Neuronal stem cell (in vitro differentiated cells): ENCODE measurements at regions not wholly inside any gene's neighbourhood (a gene's known extent, or its start where the extent isn't known, plus 50 kb on each side); places are given as distances from the start of the nearest gene placed in this dataset.

Source experiments
- DNase-seq: peaks from one replicate; pipeline ENCODE4 v3.0.0-alpha.2; 2013; ENCODE audit warnings: low spot score
- H2AFZ ChIP-seq: one replicate; pipeline ENCODE4 v1.6.1; 2013; ENCODE audit warnings: mild to moderate bottlenecking, low read length, inconsistent platforms
- H2AK5ac ChIP-seq: 2 replicates; pipeline ENCODE4 v1.6.1; 2013; ENCODE audit warnings: low read depth, mild to moderate bottlenecking, inconsistent platforms, low read length, moderate library complexity, mixed read lengths
- H2BK120ac ChIP-seq: 2 replicates; pipeline ENCODE4 v1.6.1; 2013; ENCODE audit warnings: low read depth, mild to moderate bottlenecking, inconsistent platforms, low read length, moderate library complexity, mixed read lengths
- H2BK12ac ChIP-seq: one replicate; pipeline ENCODE4 v1.6.1; 2013; ENCODE audit warnings: low read length, inconsistent platforms
- H2BK15ac ChIP-seq: 2 replicates; pipeline ENCODE4 v1.6.1; 2013; ENCODE audit warnings: mild to moderate bottlenecking, low read length, inconsistent platforms, mixed read lengths
- H2BK5ac ChIP-seq: one replicate; pipeline ENCODE4 v1.6.1; 2013; ENCODE audit warnings: inconsistent platforms, mild to moderate bottlenecking, low read length, moderate library complexity
- H3K14ac ChIP-seq: one replicate; pipeline ENCODE4 v1.6.1; 2013; ENCODE audit warnings: low read length, inconsistent platforms
- H3K18ac ChIP-seq: 2 replicates; pipeline ENCODE4 v1.6.1; 2013; ENCODE audit warnings: low read length, inconsistent platforms
- H3K23ac ChIP-seq: 2 replicates; pipeline ENCODE4 v1.6.1; 2013; ENCODE audit warnings: low read depth, mild to moderate bottlenecking, mixed read lengths, low read length, inconsistent platforms; ENCODE audit not compliant: poor library complexity
- H3K27ac ChIP-seq: replicated peaks from 3 replicates; pipeline ENCODE4 v1.5.1; 2013; ENCODE audit warnings: low read length, inconsistent platforms
- H3K27me3 ChIP-seq, 3 experiments: 2 replicates each; pipeline ENCODE4 v1.6.1; 2013; ENCODE audit warnings: low read length in 3 of 3, mild to moderate bottlenecking in 2 of 3, inconsistent platforms in 1 of 3, low read depth in 1 of 3, mixed read lengths in 1 of 3, moderate library complexity in 1 of 3; ENCODE audit not compliant: control insufficient read depth in 3 of 3, insufficient read depth in 3 of 3
- H3K36me3 ChIP-seq, 2 donors: replicated peaks in 1 of 2; 2 replicates each; pipeline ENCODE4 v1.6.1; 2013; ENCODE audit warnings: low read length in 2 of 2; ENCODE audit not compliant: control insufficient read depth in 2 of 2, insufficient read depth in 2 of 2
- H3K4ac ChIP-seq: 2 replicates; pipeline ENCODE4 v1.6.1; 2013; ENCODE audit warnings: inconsistent platforms, mild to moderate bottlenecking, low read length, moderate library complexity
- H3K4me1 ChIP-seq, 2 donors: 1 replicate in 1 of 2; 2 replicates in 1 of 2; pipeline ENCODE4 v1.6.1; 2013; ENCODE audit warnings: low read length in 2 of 2, low read depth in 1 of 2; ENCODE audit not compliant: control insufficient read depth in 2 of 2, insufficient read depth in 1 of 2
- H3K4me2 ChIP-seq: one replicate; pipeline ENCODE4 v1.6.1; 2013; ENCODE audit warnings: mild to moderate bottlenecking, low read length, inconsistent platforms; ENCODE audit not compliant: insufficient read depth, poor library complexity, severe bottlenecking
- H3K4me3 ChIP-seq, 2 donors: 2 replicates each; pipeline ENCODE4 v1.5.1; 2013; ENCODE audit warnings: low read length in 2 of 2, mild to moderate bottlenecking in 2 of 2, inconsistent platforms in 1 of 2, moderate library complexity in 1 of 2
- H3K79me1 ChIP-seq: one replicate; pipeline ENCODE4 v1.6.1; 2013; ENCODE audit warnings: low read depth, mild to moderate bottlenecking, inconsistent platforms, low read length, moderate library complexity
- H3K9ac ChIP-seq: one replicate; pipeline ENCODE4 v1.6.1; 2013; ENCODE audit warnings: mild to moderate bottlenecking, low read depth, low read length, inconsistent platforms; ENCODE audit not compliant: poor library complexity
- H3K9me3 ChIP-seq, 2 donors: replicated peaks in 1 of 2; 2 replicates each; pipeline versions ENCODE3 to v1.6.1; 2013; ENCODE audit warnings: low read length in 2 of 2, mild to moderate bottlenecking in 2 of 2, inconsistent platforms in 1 of 2, low read depth in 1 of 2, mixed read lengths in 1 of 2, moderate library complexity in 1 of 2; ENCODE audit not compliant: control insufficient read depth in 2 of 2, insufficient read depth in 1 of 2
- H4K8ac ChIP-seq: one replicate; pipeline ENCODE4 v1.6.1; 2013; ENCODE audit warnings: low read depth, mild to moderate bottlenecking, inconsistent platforms, low read length, moderate library complexity
- H4K91ac ChIP-seq: one replicate; pipeline ENCODE4 v1.6.1; 2013; ENCODE audit warnings: low read length, low read depth, mild to moderate bottlenecking, inconsistent platforms; ENCODE audit not compliant: poor library complexity
- WGBS, 2 donors: extraction: QIAGEN DNeasy Blood & Tissue Kit; methylation state at CpG; one replicate each; pipeline ENCODE4 v1.1.7; 2013; ENCODE audit warnings: missing lambda C conversion rate in 2 of 2, mixed read lengths in 1 of 2; ENCODE audit not compliant: insufficient read length in 2 of 2, insufficient replicate concordance in 1 of 2; ENCODE audit errors: extremely low coverage in 2 of 2; 5-methylcytosine and 5-hydroxymethylcytosine counted together

DNA sequence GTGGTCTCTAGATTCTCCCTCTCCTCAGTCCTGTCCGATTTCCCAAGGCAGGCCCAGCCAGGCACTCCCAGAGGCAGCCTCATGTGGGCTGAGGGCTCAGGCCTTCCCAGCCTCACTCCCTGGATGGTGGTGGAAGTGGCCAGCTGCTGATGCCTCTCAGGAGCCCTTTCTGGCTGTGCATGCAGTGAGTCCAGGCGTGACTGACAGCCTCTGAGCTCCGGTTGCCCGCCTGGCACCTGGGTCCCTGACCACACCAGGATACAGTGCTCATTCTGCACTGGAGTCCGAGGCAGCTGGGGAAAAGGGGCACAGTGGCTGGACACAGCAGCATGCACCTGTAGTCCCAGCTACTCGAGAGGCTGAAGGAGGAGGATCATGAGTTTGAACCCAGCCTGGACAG, 132.6 kb downstream of the CUL2 start:
- H3K9ac ChIP-seq, result no peak overlapping the region
- H3K36me3 ChIP-seq, result no peaks in the 10 kb centered on the region
- H3K27me3 ChIP-seq, result no peaks in the 10 kb centered on the region
- H3K27ac ChIP-seq, result no peak overlapping the region
- no peak overlapping the region for H2AFZ ChIP-seq
- no peak overlapping the region for H4K91ac ChIP-seq
- no peak overlapping the region for H2BK12ac ChIP-seq
- no peak overlapping the region for H3K14ac ChIP-seq
- no peak overlapping the region for H2BK120ac ChIP-seq
- no peak for DNase-seq
- H2BK15ac ChIP-seq, result no peak overlapping the region
- H3K79me1 ChIP-seq, result no peaks in the 10 kb centered on the region
- peaks cover 0 to 3% of the 10 kb centered on the region in 2 donors for H3K4me1 ChIP-seq
- H2AK5ac ChIP-seq, result no peak overlapping the region
- no peak overlapping the region for H3K23ac ChIP-seq
- no CpG with 5 or more reads among the region's 6 CpGs for WGBS, 2 donors
- H3K18ac ChIP-seq, result peak overlapping the region; percentile 23
- H3K4me2 ChIP-seq, result no peak overlapping the region
- H3K9me3 ChIP-seq, result no peaks in the 10 kb centered on the region
- no peak overlapping the region for H4K8ac ChIP-seq
- no peak overlapping the region for H2BK5ac ChIP-seq
- H3K4ac ChIP-seq, result no peak overlapping the region
- H3K4me3 ChIP-seq, result no peak overlapping the region

DNA sequence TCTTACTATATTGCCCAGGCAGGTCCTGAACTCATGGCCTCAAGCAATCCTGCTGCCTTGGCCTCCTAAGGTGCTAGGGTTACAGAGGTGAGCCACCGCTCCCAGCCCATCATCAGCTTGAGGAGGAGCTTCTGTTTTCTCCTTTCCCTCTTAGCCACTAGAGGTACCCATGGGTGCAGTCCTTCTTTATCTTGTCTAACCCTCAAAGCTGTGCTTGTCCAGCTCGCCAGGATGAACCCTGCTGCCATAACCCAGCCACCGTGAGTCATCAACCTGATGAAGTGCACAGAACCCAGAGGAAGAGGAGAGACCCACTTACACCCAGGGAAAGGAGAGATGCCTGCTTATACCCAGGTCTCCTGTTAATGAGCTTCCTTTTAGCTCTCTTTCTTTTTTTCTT, 133.4 kb downstream of the CUL2 start:
- Histone ChIP-seq H3K23ac (no peak overlapping the region), H3K9ac (no peak overlapping the region), H3K4me2 (no peak overlapping the region), H4K8ac (no peak overlapping the region), H2BK12ac (no peak overlapping the region), H2BK120ac (no peak overlapping the region), H2AFZ (no peak overlapping the region), H2BK15ac (no peak overlapping the region), H2BK5ac (no peak overlapping the region), H3K36me3 (no peaks in the 10 kb centered on the region), H3K18ac (no peak overlapping the region), H4K91ac (no peak overlapping the region), H2AK5ac (no peak overlapping the region), H3K14ac (no peak overlapping the region), H3K4me1 (peaks cover 0 to 3% of the 10 kb centered on the region in 2 donors), H3K27me3 (no peaks in the 10 kb centered on the region), H3K9me3 (no peaks in the 10 kb centered on the region), H3K4me3 (no peak overlapping the region), H3K27ac (no peak overlapping the region), H3K79me1 (no peaks in the 10 kb centered on the region), H3K4ac (no peak overlapping the region)
- no peak for DNase-seq
- WGBS, 2 donors, result no CpG with 5 or more reads among the region's 3 CpGs

DNA sequence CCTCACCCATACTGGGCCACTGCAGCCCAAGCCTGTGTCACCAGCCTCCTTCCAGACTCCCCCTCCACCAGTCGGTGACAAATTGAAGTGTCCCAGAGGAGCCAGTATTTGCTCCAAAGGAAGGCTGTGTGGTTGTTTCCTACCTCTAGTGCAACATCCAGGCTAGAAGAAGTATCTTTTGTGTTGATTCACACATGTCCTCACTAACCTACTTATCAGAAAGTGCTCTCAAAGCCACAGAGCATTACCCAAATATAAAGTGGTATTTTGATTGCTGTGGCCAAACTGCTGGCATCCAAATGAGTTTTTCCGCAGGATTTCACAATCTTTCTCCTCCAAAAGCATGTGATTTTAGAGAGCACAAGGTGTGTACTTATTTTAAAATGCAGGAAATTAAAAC, 134.8 kb downstream of the CUL2 start:
- Histone ChIP-seq H3K23ac (no peak overlapping the region), H3K4me3 (no peak overlapping the region)

DNA sequence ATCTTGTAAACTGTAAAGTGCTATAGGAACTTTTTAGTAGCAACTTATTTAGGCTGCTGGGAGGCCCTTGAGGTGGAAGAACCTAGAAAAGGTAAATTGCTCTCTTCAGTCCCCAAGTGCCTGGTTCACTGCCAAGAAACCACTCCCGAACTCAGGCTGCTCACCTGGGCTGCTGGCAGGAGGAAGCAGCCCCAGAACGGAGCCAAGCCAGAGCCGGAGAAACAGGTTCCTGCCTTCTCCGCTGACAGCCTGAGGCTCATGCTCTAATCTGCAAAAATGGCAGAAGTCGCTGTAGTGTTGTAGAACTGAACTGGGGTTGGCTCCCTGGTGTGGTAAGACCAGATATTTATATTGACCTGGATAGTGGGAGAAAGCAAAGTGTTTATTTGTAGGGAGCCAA, 136.0 kb downstream of the CUL2 start:
- Histone ChIP-seq H3K14ac (no peak overlapping the region), H2BK5ac (no peak overlapping the region), H4K91ac (no peak overlapping the region), H3K4ac (no peak overlapping the region), H3K27ac (no peak overlapping the region), H3K4me3 (no peak overlapping the region), H3K23ac (no peak overlapping the region), H3K4me2 (no peak overlapping the region), H2AK5ac (no peak overlapping the region), H3K27me3 (no peaks in the 10 kb centered on the region), H2BK120ac (no peak overlapping the region), H2BK15ac (no peak overlapping the region), H3K36me3 (no peaks in the 10 kb centered on the region), H3K79me1 (no peaks in the 10 kb centered on the region), H3K4me1 (no peaks in the 10 kb centered on the region), H3K9me3 (no peaks in the 10 kb centered on the region), H3K18ac (no peak overlapping the region), H3K9ac (no peak overlapping the region), H2BK12ac (no peak overlapping the region), H4K8ac (no peak overlapping the region), H2AFZ (no peak overlapping the region)
- DNase-seq, result no peak
- WGBS, 2 donors, result no CpG with 5 or more reads among the region's 5 CpGs

More for the DNA sequence above, 134.8 kb downstream of the CUL2 start:
- Histone ChIP-seq H4K91ac (no peak overlapping the region), H3K4me1 (peaks cover 0 to 3% of the 10 kb centered on the region in 2 donors), H3K27ac (no peak overlapping the region), H2BK120ac (no peak overlapping the region), H3K79me1 (no peaks in the 10 kb centered on the region), H2AFZ (no peak overlapping the region), H3K27me3 (no peaks in the 10 kb centered on the region), H2BK15ac (no peak overlapping the region), H3K9ac (no peak overlapping the region), H3K4ac (no peak overlapping the region), H3K36me3 (no peaks in the 10 kb centered on the region), H2BK12ac (no peak overlapping the region), H3K4me2 (no peak overlapping the region), H2BK5ac (no peak overlapping the region), H3K9me3 (no peaks in the 10 kb centered on the region), H4K8ac (no peak overlapping the region), H2AK5ac (no peak overlapping the region), H3K18ac (no peak overlapping the region), H3K14ac (no peak overlapping the region)
- no peak for DNase-seq
- no CpG with 5 or more reads among the region's 2 CpGs for WGBS, 2 donors
